ENCODE measurements at regions not wholly inside any gene's neighbourhood (a gene's known extent, or its start where the extent isn't known, plus 50 kb on each side); places are given as distances from the start of the nearest gene placed in this dataset. TPM values are rescaled to one million over a fixed set of nuclear protein-coding genes. Genes with fewer than 3 reads are reported as not detected.

DNA sequence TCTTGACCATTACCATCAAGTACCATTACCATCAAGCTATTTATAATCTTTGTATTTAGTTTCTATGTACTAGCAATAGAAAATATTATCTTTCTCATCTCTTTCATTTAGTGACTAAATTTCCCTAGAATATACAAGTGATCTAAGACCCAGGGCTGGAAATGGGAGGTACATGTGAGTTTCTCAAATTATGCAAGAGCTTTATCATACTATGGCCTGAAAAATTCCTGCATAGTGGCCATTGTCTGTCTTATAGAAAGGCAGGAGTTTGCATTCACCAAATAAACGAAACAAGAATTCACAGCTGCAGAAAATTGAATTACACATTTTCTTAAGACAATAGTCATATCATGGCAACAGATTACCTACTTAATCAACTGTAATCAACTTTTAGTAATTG, 50.7 kb upstream of the HDAC9 start:
- H3K4me2 ChIP-seq (ENCODE audit: low read length): no peak overlapping the region
- no peak overlapping the region for H3K27ac ChIP-seq (ENCODE audit: low read depth, low read length, poor library complexity, severe bottlenecking)
- H3K9me2 ChIP-seq (ENCODE audit: insufficient read depth, low read length): no peaks in the 10 kb centered on the region
- H3K4me1 ChIP-seq (ENCODE audit: insufficient read depth, low read length, poor library complexity, severe bottlenecking): no peaks in the 10 kb centered on the region
- CTCF ChIA-PET (ENCODE audit: unreplicated experiment): interaction anchor here (0.6 kb wide), 1 partner anchor 14 kb away, joined by 3 read pairs; no protein-coding TSS in a partner anchor
- TF ChIP-seq, protein P1, sequence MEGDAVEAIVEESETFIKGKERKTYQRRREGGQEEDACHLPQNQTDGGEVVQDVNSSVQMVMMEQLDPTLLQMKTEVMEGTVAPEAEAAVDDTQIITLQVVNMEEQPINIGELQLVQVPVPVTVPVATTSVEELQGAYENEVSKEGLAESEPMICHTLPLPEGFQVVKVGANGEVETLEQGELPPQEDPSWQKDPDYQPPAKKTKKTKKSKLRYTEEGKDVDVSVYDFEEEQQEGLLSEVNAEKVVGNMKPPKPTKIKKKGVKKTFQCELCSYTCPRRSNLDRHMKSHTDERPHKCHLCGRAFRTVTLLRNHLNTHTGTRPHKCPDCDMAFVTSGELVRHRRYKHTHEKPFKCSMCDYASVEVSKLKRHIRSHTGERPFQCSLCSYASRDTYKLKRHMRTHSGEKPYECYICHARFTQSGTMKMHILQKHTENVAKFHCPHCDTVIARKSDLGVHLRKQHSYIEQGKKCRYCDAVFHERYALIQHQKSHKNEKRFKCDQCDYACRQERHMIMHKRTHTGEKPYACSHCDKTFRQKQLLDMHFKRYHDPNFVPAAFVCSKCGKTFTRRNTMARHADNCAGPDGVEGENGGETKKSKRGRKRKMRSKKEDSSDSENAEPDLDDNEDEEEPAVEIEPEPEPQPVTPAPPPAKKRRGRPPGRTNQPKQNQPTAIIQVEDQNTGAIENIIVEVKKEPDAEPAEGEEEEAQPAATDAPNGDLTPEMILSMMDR (conservative IDR thresholded peaks at IDR 0.05; ENCODE audit: low read length): no peak
- H3K9me3 ChIP-seq (ENCODE audit: low read length): no peaks in the 10 kb centered on the region
- H2AFZ ChIP-seq (ENCODE audit: low read length): no peak overlapping the region
- no peak for DNase-seq (ENCODE audit: low spot score)
- no peaks in the 10 kb centered on the region for H3K79me2 ChIP-seq (ENCODE audit: insufficient read depth, low read depth, low read length)
- no peak overlapping the region for H3K4me3 ChIP-seq (ENCODE audit: low read depth, low read length, poor library complexity, severe bottlenecking)
- BruUV-seq (replicated peaks): no TSS peak
- intact Hi-C loops (cut with micrococcal nuclease; ENCODE audit: unreplicated experiment): no loop called here
- H4K20me1 ChIP-seq (ENCODE audit: insufficient read depth, low read length): no peaks in the 10 kb centered on the region
- POLR2A ChIA-PET: interaction anchor here (0.5 to 1.1 kb wide), 2 partner anchors 25 to 634 kb away, joined by 3 to 4 read pairs; no protein-coding TSS in a partner anchor
- no peaks in the 10 kb centered on the region for H3K36me3 ChIP-seq (ENCODE audit: insufficient read depth, low read length)

GRCh38 chr7:18445483-18445882, 50.1 kb upstream of the HDAC9 start:
- Histone ChIP-seq H3K9me3 (ENCODE audit: low read length) (no peaks in the 10 kb centered on the region), H3K4me2 (ENCODE audit: low read length) (no peak overlapping the region), H3K4me1 (ENCODE audit: insufficient read depth, low read length, poor library complexity, severe bottlenecking) (no peaks in the 10 kb centered on the region), H3K4me3 (ENCODE audit: low read depth, low read length, poor library complexity, severe bottlenecking) (no peak overlapping the region), H3K27ac (ENCODE audit: low read depth, low read length, poor library complexity, severe bottlenecking) (no peak overlapping the region), H3K79me2 (ENCODE audit: insufficient read depth, low read depth, low read length) (no peaks in the 10 kb centered on the region), H2AFZ (ENCODE audit: low read length) (no peak overlapping the region), H3K9me2 (ENCODE audit: insufficient read depth, low read length) (no peaks in the 10 kb centered on the region), H4K20me1 (ENCODE audit: insufficient read depth, low read length) (no peaks in the 10 kb centered on the region), H3K36me3 (ENCODE audit: insufficient read depth, low read length) (no peaks in the 10 kb centered on the region)
- no peak for DNase-seq (ENCODE audit: low spot score)
- intact Hi-C loops (cut with micrococcal nuclease; ENCODE audit: unreplicated experiment): no loop called here
- TF ChIP-seq, protein P1 (conservative IDR thresholded peaks at IDR 0.05; ENCODE audit: low read length): no peak
- no peak for TF ChIP-seq EZH2phosphoT487 (IDR thresholded peaks at IDR 0.05; ENCODE audit: borderline replicate concordance, low read depth, low read length)
- CTCF ChIA-PET (ENCODE audit: unreplicated experiment): no interaction called here
- POLR2A ChIA-PET: interaction anchor here (1.1 to 1.5 kb wide), 2 partner anchors 10 to 24 kb away, joined by 3 to 4 read pairs; no protein-coding TSS in a partner anchor
- BruUV-seq (replicated peaks): no TSS peak

Small RNA genes lying in the stretch of these regions (microRNA-seq; reads per million reads assigned to microRNA genes)
- not detected for gene MIR1302-6 (ENCODE audit: borderline replicate concordance)

Small RNA genes lying in the stretch of these regions (small RNA-seq; reads per million reads assigned to genes)
- not detected for gene MIR1302-6
